UCSD-AML1 (cell line): ENCODE measurements at regions not wholly inside any gene's neighbourhood (a gene's known extent, or its start where the extent isn't known, plus 50 kb on each side); places are given as distances from the start of the nearest gene placed in this dataset.

Experiments
- DNase-seq: peaks from one replicate; lab custom pipeline; 2025; ENCODE audit not compliant: unreplicated experiment; lab: John Stamatoyannopoulos, UW

GRCh38 chr5:133744051-133744959 lies 132.0 kb upstream of the FSTL4 start:
- no peak for DNase-seq

- no peak for DNase-seq
Measured at GRCh38 chr5:133742431-133742988, 130.2 kb upstream of the FSTL4 start.

- no peak for DNase-seq
Measured at GRCh38 chr5:133741818-133742355, 129.5 kb upstream of the FSTL4 start.

- DNase-seq, result no peak
Measured at GRCh38 chr5:133741396-133741795, 129.1 kb upstream of the FSTL4 start.

GRCh38 chr5:133739181-133739780 lies 126.9 kb upstream of the FSTL4 start:
- DNase-seq, result no peak

GRCh38 chr5:133738271-133738670 lies 125.9 kb upstream of the FSTL4 start:
- DNase-seq, result no peak

GRCh38 chr5:133736512-133736911 lies 124.2 kb upstream of the FSTL4 start:
- no peak for DNase-seq

- DNase-seq, result no peak
Measured at GRCh38 chr5:133735346-133735745, 123.0 kb upstream of the FSTL4 start.

- no peak for DNase-seq
Measured at GRCh38 chr5:133734916-133735315, 122.6 kb upstream of the FSTL4 start.

- no peak for DNase-seq
Measured at GRCh38 chr5:133732536-133732935, 120.2 kb upstream of the FSTL4 start.

GRCh38 chr5:133731951-133732350 lies 119.6 kb upstream of the FSTL4 start:
- no peak for DNase-seq

GRCh38 chr5:133730866-133731265 lies 118.5 kb upstream of the FSTL4 start:
- no peak for DNase-seq

GRCh38 chr5:133730346-133730745 lies 118.0 kb upstream of the FSTL4 start:
- no peak for DNase-seq

GRCh38 chr5:133729800-133730199 lies 117.5 kb upstream of the FSTL4 start:
- no peak for DNase-seq

- DNase-seq, result no peak
Measured at GRCh38 chr5:133728475-133728874, 116.1 kb upstream of the FSTL4 start.

GRCh38 chr5:133727636-133728035 lies 115.3 kb upstream of the FSTL4 start:
- no peak for DNase-seq

GRCh38 chr5:133723651-133724366 lies 111.5 kb upstream of the FSTL4 start:
- DNase-seq, result no peak

- no peak for DNase-seq
Measured at GRCh38 chr5:133723126-133723525, 110.8 kb upstream of the FSTL4 start.

- DNase-seq, result no peak
Measured at GRCh38 chr5:133721365-133721764, 109.0 kb upstream of the FSTL4 start.

- no peak for DNase-seq
Measured at GRCh38 chr5:133718457-133718856, 106.1 kb upstream of the FSTL4 start.

GRCh38 chr5:133716532-133717183 lies 104.3 kb upstream of the FSTL4 start:
- DNase-seq, result no peak
